D341Med (cell line): ENCODE measurements at regions not wholly inside any gene's neighbourhood (a gene's known extent, or its start where the extent isn't known, plus 50 kb on each side); places are given as distances from the start of the nearest gene placed in this dataset.
"Not testable (repeated sequence)": the region's sequence is repeated elsewhere in the genome, so short reads cannot be mapped to it uniquely, and the experiment has no call there.

Experiments used
- DNase-seq: peaks from one replicate; pipeline ENCODE4 v3.0.0; 2012; ENCODE audit warnings: low spot score

GRCh38 chr9:106233116-106233515 lies 538.8 kb downstream of the TMEM38B start:
- DNase-seq, result no peak

- not testable (repeated sequence) for DNase-seq
Observed at GRCh38 chr9:106260908-106261307, 566.6 kb downstream of the TMEM38B start.

DNA sequence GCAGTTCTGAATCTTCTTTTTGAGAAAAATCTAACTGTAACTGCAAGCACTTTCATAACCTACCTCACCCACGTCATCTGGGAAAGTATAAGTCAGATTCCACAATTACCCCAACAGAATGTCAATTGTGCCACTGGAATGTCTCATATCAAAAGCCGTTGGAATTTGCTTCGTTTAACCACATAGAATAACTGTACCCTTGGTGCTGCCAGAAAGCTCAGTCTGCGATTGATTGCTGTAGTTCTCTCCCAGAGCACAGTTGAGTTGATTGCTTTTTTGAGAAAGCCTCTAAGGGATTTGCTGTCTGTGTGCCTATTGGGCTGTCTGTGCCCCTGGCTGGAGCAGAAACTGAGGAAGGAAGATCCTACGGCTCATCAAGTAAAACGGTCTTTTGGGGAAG lies 583.6 kb downstream of the TMEM38B start:
- no peak for DNase-seq

DNA sequence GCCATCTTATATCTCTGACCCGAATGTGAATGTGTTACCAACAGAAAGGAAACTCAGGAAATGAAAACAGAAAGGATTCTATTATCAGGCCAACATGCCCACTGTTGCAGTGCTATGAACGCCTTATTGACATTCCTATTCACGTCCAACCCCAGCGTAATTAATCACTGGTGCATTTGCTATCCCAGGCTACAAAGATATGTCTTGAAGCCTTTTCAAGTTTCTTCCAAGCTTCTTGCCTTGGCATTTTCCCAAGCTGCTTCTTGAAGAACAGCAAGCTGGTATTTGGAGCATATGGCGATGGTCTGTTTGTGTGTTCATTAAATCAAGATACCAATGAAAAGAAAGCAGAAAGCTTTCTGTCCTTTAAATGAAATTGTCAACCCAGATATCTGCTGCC lies 579.2 kb upstream of the ZNF462 start:
- DNase-seq, result no peak

DNA sequence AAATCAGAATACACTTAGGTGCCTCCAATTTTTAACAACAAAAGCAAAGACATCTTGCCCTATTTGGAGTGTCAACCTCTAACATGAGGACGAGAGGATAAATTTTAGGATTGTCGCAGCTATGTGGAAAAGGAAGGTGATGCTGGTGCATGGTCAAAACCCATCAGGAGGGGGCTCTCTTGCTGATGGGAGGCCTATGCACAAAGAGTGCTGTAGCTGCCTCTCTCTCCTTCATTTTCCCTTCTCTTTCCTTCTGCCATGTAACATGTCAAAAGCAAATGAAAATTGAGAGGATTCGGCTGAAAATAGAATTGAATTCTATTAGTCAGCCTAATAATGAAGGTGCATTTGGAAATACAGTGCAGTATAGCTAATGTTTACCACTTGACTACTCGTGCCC lies 578.7 kb upstream of the ZNF462 start:
- DNase-seq, result peak; percentile 48

- DNase-seq, result peak; percentile 66
Observed at GRCh38 chr9:106286249-106286648, 576.7 kb upstream of the ZNF462 start.

- no peak for DNase-seq
Observed at GRCh38 chr9:106287091-106287631, 575.8 kb upstream of the ZNF462 start.

DNA sequence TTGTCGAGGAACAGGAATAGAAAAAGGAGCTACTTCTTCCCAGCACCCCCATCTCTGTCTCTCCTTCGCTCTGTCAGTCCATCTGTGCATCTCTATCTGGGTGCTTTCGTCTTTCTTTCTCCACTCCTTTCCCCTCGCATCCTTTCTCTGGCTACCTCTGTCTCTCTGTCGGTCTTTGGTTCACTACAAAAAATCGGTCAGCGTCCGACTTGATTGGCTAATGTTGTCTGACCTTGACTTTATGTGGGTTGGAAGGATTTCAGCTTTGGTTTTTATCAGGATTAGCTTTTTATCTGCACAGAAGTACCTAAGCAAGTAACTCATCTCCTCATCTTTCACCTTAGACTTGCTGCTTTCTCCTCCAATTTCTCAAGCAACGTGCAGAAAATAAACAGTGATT lies 575.2 kb upstream of the ZNF462 start:
- DNase-seq, result no peak

- no peak for DNase-seq
Observed at GRCh38 chr9:106288689-106289088, 574.3 kb upstream of the ZNF462 start.

DNA sequence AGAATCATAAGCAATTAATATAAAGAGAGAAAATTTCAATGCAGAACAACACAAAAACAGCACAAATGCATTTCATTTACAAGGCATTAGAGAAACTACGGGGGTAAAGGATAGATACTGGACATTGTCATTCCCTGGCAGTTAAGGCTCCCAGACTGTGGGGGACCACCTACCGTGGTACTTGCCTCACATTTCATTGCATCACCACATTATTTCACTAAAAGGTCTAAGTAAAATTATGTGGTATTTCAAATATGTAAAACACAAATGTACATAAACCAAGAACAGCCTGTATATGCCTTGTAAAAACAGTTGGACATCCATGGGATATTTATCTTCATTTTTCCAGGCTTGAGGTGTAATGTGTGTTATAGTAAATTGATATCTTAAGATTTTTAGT lies 571.2 kb upstream of the ZNF462 start:
- no peak for DNase-seq

DNA sequence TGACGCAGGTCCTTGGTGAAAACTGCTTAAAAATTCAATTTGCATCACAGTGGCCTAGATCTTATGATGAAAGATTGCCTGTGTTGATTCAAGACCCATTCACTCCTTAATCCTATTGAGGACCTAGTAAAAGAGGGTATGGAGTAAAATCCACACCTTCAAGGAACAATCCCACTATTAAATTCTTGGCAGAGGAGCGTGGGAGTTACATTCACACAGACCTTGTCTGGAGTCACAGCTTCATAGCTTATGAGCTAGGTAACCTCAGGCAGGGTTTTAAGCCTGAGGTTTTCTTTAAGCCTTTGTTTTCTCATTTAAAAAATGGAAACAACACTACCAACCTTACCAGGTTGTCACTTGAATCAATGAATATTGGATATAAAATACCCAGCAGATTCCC lies 566.5 kb upstream of the ZNF462 start:
- no peak for DNase-seq

DNA sequence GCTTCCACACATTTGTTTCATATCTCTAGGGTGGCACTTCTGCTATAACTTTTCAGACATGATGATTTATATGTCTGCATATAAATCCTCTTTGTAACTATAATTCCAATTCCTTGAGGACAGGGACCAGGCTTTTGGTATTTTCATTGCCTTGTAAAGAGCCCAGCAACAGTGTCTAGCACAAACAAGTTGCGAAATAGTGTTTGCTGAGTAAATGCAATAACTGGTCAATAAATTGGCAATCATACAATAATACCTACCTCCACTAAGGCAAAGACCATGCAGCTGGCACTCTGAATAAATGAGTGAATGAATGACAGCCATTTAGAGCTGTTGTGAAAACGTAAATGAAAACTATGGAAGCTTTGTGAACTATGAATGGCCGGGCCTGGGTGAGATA lies 564.0 kb upstream of the ZNF462 start:
- DNase-seq, result no peak

DNA sequence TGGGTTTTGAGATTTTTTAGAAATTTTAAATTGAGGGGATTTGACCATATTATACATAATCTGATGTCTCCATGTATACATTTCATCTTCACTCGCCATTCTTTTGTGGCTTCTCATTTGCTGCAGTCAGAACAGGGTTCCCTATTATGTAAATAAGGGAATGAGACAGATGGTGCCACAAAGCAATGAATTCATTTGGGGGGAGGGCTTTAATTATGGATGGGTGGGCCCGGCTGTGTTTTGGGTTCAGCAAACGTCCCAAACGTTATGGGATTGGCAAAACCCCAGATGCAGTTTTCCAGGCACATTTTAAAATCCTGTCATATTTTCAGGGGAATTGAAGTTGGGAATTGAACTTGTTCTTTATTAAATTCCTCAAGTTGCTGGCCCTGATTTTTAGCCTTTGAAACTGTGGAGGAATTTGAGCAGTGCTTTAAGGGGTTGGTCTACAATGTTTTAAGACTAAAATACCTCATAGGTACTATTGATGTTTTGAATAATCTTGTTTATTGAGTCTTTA lies 558.5 kb upstream of the ZNF462 start:
- no peak for DNase-seq

GRCh38 chr9:106305428-106306133 lies 557.4 kb upstream of the ZNF462 start:
- DNase-seq, result no peak

GRCh38 chr9:106307670-106308069 lies 555.3 kb upstream of the ZNF462 start:
- no peak for DNase-seq

DNA sequence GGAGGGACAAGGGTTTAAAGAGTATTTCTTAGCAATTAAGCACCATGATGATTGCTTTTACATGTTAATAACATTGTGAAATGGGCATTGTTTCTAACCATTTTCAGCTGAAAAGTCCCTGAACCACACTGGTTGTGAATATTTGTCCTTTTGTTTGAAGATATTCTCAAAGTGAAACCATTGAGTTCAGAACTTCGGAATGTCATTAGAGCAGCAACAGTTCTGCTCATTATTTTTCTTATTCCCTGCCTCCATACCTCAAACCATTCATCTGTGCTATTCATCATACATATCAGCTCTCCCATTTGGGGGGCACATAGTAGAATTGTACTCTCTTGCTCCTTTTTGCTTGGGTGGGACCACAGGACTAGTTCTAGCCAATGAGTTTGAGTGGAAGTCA lies 553.0 kb upstream of the ZNF462 start:
- no peak for DNase-seq

- no peak for DNase-seq
Observed at GRCh38 chr9:106310782-106311181, 552.2 kb upstream of the ZNF462 start.

DNA sequence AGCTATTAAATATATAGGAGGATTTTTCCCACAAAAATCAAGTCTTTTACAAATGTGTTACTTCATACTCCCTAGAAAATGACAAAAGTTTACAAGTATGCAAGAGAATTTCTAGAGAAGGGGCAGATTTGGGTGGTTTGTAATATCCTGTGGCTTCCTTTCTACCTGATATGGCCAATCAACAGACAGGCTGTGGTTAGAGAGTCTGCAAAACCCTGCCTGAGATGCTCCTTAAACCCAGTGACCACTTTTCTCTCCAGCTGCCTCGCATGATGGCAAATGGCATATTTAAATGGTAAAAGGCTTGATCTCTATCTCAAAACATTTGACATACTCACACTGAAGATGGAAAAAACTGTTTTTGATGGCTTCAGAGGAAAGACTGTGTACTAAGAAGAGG lies 550.1 kb upstream of the ZNF462 start:
- DNase-seq, result no peak

- DNase-seq, result no peak
Observed at GRCh38 chr9:106314476-106314875, 548.5 kb upstream of the ZNF462 start.

GRCh38 chr9:106321394-106322180 lies 541.4 kb upstream of the ZNF462 start:
- no peak for DNase-seq

DNA sequence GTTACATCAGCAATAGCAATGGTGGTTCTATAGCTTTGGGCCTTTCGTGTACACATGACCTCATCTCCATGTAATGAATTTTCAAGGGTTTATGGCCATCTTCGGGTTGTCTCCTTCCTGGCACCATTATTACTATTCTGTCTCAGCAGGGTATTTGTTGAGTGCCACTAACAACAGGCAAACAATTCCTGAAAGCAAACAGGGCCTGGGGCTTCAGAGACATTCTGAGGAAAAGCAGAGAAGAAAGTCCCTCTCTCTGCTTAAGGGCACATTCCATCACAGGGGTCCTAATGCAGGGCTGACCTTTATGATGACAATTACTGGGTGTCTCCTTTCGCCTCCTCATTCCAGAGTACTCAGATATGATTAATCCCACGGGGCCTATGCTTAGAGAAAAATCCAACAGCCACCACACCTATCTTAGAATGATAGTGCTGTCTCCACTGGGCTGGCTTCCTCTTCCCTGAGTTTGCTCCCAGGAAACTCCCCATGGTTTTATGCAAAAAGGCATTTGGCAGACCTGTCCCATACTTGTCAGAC lies 540.2 kb upstream of the ZNF462 start:
- no peak for DNase-seq

DNA sequence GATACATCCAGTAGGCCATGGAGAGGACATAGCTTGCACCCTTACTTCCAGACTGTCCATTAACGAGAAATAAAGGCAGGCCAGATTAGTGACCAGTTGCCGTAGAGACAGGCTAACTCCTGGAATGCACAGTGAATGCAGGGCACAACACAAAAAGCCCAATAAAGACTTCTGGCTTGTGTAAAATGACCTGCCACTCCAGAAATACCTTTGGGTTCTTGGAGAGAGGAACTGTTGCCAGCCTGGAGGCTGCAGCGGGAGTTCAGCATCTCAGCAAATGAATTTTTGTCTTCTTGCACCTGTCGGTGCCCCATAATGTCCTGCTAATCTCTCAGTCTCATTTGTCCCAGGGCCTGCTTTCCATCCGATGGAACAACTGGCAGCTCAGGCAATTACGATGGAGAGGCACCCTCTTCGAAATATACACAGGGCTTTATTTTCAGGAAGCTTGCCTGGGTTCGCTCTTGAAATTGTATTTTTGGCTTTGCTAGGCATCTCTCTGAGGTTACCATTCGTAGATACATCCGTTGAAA lies 538.8 kb upstream of the ZNF462 start:
- DNase-seq, result no peak
